ENCODE measurements at regions not wholly inside any gene's neighbourhood (a gene's known extent, or its start where the extent isn't known, plus 50 kb on each side); places are given as distances from the start of the nearest gene placed in this dataset.

DNA sequence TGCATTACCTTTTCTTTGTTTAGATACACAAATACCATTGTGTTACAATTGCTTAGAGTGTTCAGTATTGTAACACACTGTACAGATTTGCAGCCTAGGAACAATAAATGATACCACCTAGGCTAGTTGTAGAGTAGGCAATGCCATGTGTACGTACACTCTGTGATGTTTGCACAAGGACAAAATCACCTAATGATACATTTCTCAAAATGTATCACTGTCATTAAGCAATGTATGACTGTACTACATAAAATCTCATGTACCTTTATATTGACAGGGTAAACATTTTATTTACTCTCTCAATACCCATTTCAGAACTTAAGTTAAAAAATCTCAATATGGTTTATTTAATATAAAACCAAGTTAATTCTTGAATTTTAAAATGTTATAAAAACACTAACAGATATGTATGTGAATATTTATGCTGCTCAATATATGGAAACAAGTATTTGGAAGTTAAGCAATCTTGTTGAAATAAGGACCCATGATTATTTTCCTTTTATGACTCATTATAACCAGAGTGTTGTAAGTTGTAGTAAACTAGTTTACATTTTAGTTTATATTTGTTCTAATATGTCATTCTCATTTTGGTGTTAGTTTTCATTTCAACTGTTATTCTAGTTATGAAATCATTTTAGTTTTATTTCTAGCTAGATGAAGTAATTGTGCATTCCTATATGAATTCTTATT is 409.2 kb downstream of the TLL1 start:
- TF ChIP-seq, protein P1, sequence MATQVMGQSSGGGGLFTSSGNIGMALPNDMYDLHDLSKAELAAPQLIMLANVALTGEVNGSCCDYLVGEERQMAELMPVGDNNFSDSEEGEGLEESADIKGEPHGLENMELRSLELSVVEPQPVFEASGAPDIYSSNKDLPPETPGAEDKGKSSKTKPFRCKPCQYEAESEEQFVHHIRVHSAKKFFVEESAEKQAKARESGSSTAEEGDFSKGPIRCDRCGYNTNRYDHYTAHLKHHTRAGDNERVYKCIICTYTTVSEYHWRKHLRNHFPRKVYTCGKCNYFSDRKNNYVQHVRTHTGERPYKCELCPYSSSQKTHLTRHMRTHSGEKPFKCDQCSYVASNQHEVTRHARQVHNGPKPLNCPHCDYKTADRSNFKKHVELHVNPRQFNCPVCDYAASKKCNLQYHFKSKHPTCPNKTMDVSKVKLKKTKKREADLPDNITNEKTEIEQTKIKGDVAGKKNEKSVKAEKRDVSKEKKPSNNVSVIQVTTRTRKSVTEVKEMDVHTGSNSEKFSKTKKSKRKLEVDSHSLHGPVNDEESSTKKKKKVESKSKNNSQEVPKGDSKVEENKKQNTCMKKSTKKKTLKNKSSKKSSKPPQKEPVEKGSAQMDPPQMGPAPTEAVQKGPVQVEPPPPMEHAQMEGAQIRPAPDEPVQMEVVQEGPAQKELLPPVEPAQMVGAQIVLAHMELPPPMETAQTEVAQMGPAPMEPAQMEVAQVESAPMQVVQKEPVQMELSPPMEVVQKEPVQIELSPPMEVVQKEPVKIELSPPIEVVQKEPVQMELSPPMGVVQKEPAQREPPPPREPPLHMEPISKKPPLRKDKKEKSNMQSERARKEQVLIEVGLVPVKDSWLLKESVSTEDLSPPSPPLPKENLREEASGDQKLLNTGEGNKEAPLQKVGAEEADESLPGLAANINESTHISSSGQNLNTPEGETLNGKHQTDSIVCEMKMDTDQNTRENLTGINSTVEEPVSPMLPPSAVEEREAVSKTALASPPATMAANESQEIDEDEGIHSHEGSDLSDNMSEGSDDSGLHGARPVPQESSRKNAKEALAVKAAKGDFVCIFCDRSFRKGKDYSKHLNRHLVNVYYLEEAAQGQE (IDR thresholded peaks at IDR 0.05; ENCODE audit: insufficient replicate concordance, low read depth) = no peak
- TF ChIP-seq, protein P2, sequence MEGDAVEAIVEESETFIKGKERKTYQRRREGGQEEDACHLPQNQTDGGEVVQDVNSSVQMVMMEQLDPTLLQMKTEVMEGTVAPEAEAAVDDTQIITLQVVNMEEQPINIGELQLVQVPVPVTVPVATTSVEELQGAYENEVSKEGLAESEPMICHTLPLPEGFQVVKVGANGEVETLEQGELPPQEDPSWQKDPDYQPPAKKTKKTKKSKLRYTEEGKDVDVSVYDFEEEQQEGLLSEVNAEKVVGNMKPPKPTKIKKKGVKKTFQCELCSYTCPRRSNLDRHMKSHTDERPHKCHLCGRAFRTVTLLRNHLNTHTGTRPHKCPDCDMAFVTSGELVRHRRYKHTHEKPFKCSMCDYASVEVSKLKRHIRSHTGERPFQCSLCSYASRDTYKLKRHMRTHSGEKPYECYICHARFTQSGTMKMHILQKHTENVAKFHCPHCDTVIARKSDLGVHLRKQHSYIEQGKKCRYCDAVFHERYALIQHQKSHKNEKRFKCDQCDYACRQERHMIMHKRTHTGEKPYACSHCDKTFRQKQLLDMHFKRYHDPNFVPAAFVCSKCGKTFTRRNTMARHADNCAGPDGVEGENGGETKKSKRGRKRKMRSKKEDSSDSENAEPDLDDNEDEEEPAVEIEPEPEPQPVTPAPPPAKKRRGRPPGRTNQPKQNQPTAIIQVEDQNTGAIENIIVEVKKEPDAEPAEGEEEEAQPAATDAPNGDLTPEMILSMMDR (IDR thresholded peaks at IDR 0.05; ENCODE audit: insufficient read depth, low read length) = no peak
- no peak for TF ChIP-seq GABPA (IDR thresholded peaks at IDR 0.05; ENCODE audit: low read depth)
- no peak for TF ChIP-seq POLR2AphosphoS5 (IDR thresholded peaks at IDR 0.05; ENCODE audit: low read depth)
- TF ChIP-seq SPI1 (IDR thresholded peaks at IDR 0.05; ENCODE audit: borderline replicate concordance, low read depth) = no peak

DNA sequence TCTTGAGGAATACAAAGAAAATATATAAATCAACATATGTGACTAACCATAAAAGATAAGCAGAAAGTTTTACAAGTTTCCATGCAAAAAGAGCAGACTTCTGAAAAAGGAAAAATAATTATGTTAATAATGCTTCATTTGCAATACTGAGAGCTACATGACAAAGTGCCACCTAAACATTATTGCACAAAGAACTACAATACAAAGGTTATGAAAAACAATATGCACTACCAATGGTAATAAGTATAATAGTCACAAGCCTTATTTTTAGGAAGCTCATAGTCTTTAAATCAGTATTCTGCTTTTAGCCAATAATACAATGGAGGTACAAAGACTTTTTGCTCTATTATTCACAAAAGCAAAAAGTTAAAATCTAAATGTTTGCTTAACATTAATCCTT is 411.2 kb downstream of the TLL1 start:
- H3K4me3 ChIP-seq (replicated peaks; ENCODE audit: insufficient read depth, low read length) = no peak overlapping the region
- H3K27me3 ChIP-seq (ENCODE audit: insufficient read depth, poor library complexity, severe bottlenecking) = no peaks in the 10 kb centered on the region
- DNase-seq (ENCODE audit: low read depth in 1 of 2, low spot score in 1 of 2) = no peak
- TF ChIP-seq, protein P1 (IDR thresholded peaks at IDR 0.05; ENCODE audit: insufficient replicate concordance, low read depth) = no peak
- no peak for TF ChIP-seq GABPA (IDR thresholded peaks at IDR 0.05; ENCODE audit: low read depth)
- TF ChIP-seq POLR2AphosphoS5 (IDR thresholded peaks at IDR 0.05; ENCODE audit: low read depth) = no peak
- TF ChIP-seq SPI1 (IDR thresholded peaks at IDR 0.05; ENCODE audit: borderline replicate concordance, low read depth) = no peak
- TF ChIP-seq, protein P2 (IDR thresholded peaks at IDR 0.05; ENCODE audit: insufficient read depth, low read length) = no peak
- H3K27ac ChIP-seq (replicated peaks) = no peak overlapping the region

More for the DNA sequence above, 409.2 kb downstream of the TLL1 start:
- Histone ChIP-seq H3K27ac (replicated peaks) (no peak overlapping the region), H3K4me3 (replicated peaks; ENCODE audit: insufficient read depth, low read length) (no peak overlapping the region), H3K27me3 (ENCODE audit: insufficient read depth, poor library complexity, severe bottlenecking) (no peaks in the 10 kb centered on the region)
- no peak for DNase-seq (ENCODE audit: low read depth in 1 of 2, low spot score in 1 of 2)

DNA sequence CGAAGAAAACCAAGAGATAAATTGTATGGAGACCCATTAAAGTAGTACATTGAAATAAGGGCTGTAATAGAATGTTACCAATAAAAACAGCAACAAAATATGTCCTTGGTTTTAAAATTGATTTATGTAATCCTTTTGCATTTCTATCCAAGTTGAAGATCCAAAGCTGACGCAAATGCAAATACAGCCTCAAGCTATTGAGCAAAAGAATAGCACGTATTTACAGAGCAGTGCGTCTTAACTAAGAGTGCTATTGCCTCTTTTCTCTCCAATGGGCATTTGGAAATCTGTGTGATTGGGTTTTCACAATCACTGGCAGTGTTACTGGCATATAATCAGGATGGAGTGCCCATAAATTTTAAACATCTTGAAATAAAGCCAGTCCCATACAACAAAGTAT is 417.4 kb downstream of the TLL1 start:
- Histone ChIP-seq H3K4me3 (replicated peaks; ENCODE audit: insufficient read depth, low read length) (no peak overlapping the region), H3K27me3 (ENCODE audit: insufficient read depth, poor library complexity, severe bottlenecking) (no peaks in the 10 kb centered on the region), H3K27ac (replicated peaks) (no peak overlapping the region)
- TF ChIP-seq, protein P1 (IDR thresholded peaks at IDR 0.05; ENCODE audit: insufficient replicate concordance, low read depth) = no peak
- TF ChIP-seq GABPA (IDR thresholded peaks at IDR 0.05; ENCODE audit: low read depth) (no peak), POLR2AphosphoS5 (IDR thresholded peaks at IDR 0.05; ENCODE audit: low read depth) (no peak), SPI1 (IDR thresholded peaks at IDR 0.05; ENCODE audit: borderline replicate concordance, low read depth) (no peak)
- no peak for DNase-seq (ENCODE audit: low read depth in 1 of 2, low spot score in 1 of 2)

Data from HL-60 (cell line).